T-helper 2 cell treated with Interferon-gamma antibody and Interleukin-4, amounts not matched to agents 5 μg/mL and 100 μg/mL, for 36 hours (primary cell): ENCODE measurements at regions not wholly inside any gene's neighbourhood (a gene's known extent, or its start where the extent isn't known, plus 50 kb on each side); places are given as distances from the start of the nearest gene placed in this dataset.
"Not testable (repeated sequence)": the region's sequence is repeated elsewhere in the genome, so short reads cannot be mapped to it uniquely, and the experiment has no call there.

Experiments used
- DNase-seq: peaks from one replicate; pipeline ENCODE4 v3.0.0; 2021; ENCODE audit warnings: low spot score
- H3K27ac Mint-ChIP-seq: one replicate; pipeline ENCODE4 v1.8.0; 2021; ENCODE audit warnings: mild to moderate bottlenecking, mixed read lengths
- H3K27me3 Mint-ChIP-seq: one replicate; pipeline ENCODE4 v1.8.0; 2021; ENCODE audit warnings: low read depth, mixed read lengths
- H3K36me3 Mint-ChIP-seq: one replicate; pipeline ENCODE4 v1.8.0; 2021; ENCODE audit warnings: low read depth, mixed read lengths
- H3K4me1 Mint-ChIP-seq: one replicate; pipeline ENCODE4 v1.8.0; 2021; ENCODE audit warnings: low read depth, mixed read lengths
- H3K4me3 Mint-ChIP-seq: one replicate; pipeline ENCODE4 v1.8.0; 2022; ENCODE audit warnings: mild to moderate bottlenecking, moderate library complexity, mixed read lengths
- H3K9me3 Mint-ChIP-seq: one replicate; pipeline ENCODE4 v1.8.0; 2021; ENCODE audit warnings: mixed read lengths

DNA sequence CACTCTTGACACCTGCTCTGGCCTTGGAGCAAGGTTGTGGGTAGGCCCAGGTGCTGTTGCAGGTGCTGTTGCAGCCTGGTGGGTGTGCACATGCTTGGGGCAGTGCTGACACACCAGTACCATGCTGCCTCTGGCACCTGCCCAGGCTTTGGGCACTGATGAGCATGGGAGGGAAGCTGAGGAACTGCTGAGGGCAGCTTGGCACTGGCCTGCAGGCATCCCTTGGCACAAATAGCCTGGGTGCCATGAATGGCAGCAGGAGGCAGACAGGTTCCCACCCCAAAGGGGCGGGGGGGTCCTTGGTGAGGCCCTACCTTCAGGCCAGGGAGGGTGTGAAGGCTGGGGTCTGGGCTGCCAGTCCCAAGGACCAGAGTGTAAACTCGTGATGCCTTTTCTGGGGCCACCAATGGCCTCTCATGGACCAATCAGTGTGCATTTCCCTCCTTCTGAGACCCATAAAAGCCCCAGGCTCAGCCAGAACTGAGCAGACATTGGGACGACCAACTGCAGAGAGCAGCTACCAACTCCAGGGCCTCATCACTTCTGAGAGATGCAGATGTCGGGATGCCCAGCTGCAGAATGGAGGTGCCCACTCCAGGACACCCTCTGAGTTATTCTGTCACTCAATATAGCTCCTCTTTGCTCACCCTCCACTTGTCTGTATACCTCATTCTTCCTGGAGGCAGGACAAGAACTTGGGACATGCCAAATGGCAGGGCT is 547.4 kb downstream of the ZWINT start:
- H3K9me3 Mint-ChIP-seq: peaks cover 10% of the 10 kb centered on the region
- H3K36me3 Mint-ChIP-seq: no peaks in the 10 kb centered on the region
- DNase-seq: no peak
- H3K4me3 Mint-ChIP-seq: no peak overlapping the region
- H3K27ac Mint-ChIP-seq: no peak overlapping the region
- H3K4me1 Mint-ChIP-seq: no peaks in the 10 kb centered on the region
- H3K27me3 Mint-ChIP-seq: no peaks in the 10 kb centered on the region

GRCh38 chr10:55803055-55803454 is 558.0 kb downstream of the ZWINT start:
- Mint-ChIP-seq H3K9me3 (peaks cover 22% of the 10 kb centered on the region), H3K4me1 (no peaks in the 10 kb centered on the region), H3K4me3 (no peak overlapping the region), H3K36me3 (no peaks in the 10 kb centered on the region), H3K27me3 (no peaks in the 10 kb centered on the region), H3K27ac (no peak overlapping the region)
- DNase-seq: no peak

- Mint-ChIP-seq H3K27ac (no peak overlapping the region), H3K4me3 (no peak overlapping the region), H3K36me3 (no peaks in the 10 kb centered on the region), H3K27me3 (no peaks in the 10 kb centered on the region), H3K4me1 (no peaks in the 10 kb centered on the region), H3K9me3 (peaks cover 22% of the 10 kb centered on the region)
- no peak for DNase-seq
These were observed 559.8 kb downstream of the ZWINT start for GRCh38 chr10:55801353-55801661.

GRCh38 chr10:55800602-55801352 is 560.3 kb downstream of the ZWINT start:
- Mint-ChIP-seq H3K9me3 (peaks cover 22% of the 10 kb centered on the region), H3K27ac (no peak overlapping the region), H3K4me3 (no peak overlapping the region), H3K36me3 (no peaks in the 10 kb centered on the region), H3K27me3 (no peaks in the 10 kb centered on the region), H3K4me1 (no peaks in the 10 kb centered on the region)
- DNase-seq: no peak

GRCh38 chr10:55793024-55793423 is 568.0 kb downstream of the ZWINT start:
- Mint-ChIP-seq H3K36me3 (no peaks in the 10 kb centered on the region), H3K4me1 (no peaks in the 10 kb centered on the region), H3K27ac (no peak overlapping the region), H3K27me3 (no peaks in the 10 kb centered on the region), H3K9me3 (peaks cover 10% of the 10 kb centered on the region), H3K4me3 (no peak overlapping the region)
- DNase-seq: no peak

- H3K9me3 Mint-ChIP-seq: peaks cover 16% of the 10 kb centered on the region
- DNase-seq, H3K27me3 Mint-ChIP-seq, H3K4me3 Mint-ChIP-seq, H3K27ac Mint-ChIP-seq, H3K4me1 Mint-ChIP-seq, H3K36me3 Mint-ChIP-seq: not testable (repeated sequence)
These were observed 570.8 kb downstream of the ZWINT start for GRCh38 chr10:55790276-55790675.

GRCh38 chr10:55786461-55787050 is 574.5 kb downstream of the ZWINT start:
- Mint-ChIP-seq H3K4me1 (no peaks in the 10 kb centered on the region), H3K9me3 (peaks cover 16% of the 10 kb centered on the region), H3K4me3 (no peak overlapping the region), H3K27ac (no peak overlapping the region), H3K36me3 (no peaks in the 10 kb centered on the region), H3K27me3 (no peaks in the 10 kb centered on the region)
- DNase-seq: no peak

- Mint-ChIP-seq H3K9me3 (peaks cover 19% of the 10 kb centered on the region), H3K27ac (no peak overlapping the region), H3K27me3 (no peaks in the 10 kb centered on the region), H3K36me3 (no peaks in the 10 kb centered on the region), H3K4me3 (no peak overlapping the region), H3K4me1 (no peaks in the 10 kb centered on the region)
- DNase-seq: no peak
These were observed 578.9 kb downstream of the ZWINT start for GRCh38 chr10:55782181-55782580.

DNA sequence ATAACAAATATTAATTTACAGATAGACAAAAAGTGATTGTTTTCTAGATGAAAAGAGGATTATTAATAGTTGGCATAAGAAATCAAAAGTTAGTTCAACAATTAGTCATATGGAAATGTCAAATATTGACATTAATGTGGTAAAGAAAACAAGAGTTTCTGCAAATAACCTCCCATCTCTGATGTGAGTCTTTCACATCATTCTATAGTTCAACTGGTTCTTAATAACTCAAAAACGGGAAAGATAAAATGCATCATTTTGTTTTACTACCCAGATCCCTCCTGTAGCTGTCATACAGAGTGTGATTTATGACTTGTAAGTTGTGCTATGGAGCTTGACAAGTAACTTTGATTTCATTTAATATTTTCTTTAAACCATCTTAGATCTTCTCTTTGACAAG is 594.8 kb downstream of the ZWINT start:
- H3K9me3 Mint-ChIP-seq: peaks cover 10% of the 10 kb centered on the region
- no peaks in the 10 kb centered on the region for H3K36me3 Mint-ChIP-seq
- no peaks in the 10 kb centered on the region for H3K4me1 Mint-ChIP-seq
- no peaks in the 10 kb centered on the region for H3K27me3 Mint-ChIP-seq
- no peak for DNase-seq
- H3K4me3 Mint-ChIP-seq: no peak overlapping the region
- H3K27ac Mint-ChIP-seq: no peak overlapping the region

DNA sequence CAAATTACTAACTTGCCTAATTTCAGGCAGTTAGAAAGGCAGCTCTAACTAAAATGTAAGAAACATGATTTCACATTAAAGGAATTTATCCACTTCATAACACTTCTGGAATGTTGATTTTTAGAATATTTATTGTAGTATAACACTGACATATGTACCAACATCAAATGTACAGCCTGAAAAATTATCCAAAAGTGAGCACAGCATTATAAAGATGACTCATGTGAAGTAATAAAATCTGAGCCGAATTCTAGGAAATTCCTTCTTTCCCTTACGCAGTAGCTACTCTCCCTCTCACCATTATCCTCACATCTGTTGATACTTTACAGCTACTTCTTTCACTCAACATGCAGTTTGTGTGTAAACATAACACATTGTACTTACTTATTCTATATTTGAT is 610.6 kb downstream of the ZWINT start:
- DNase-seq: no peak
- no peaks in the 10 kb centered on the region for H3K27me3 Mint-ChIP-seq
- no peak overlapping the region for H3K4me3 Mint-ChIP-seq
- H3K9me3 Mint-ChIP-seq: peaks cover 10% of the 10 kb centered on the region
- H3K36me3 Mint-ChIP-seq: no peaks in the 10 kb centered on the region
- no peaks in the 10 kb centered on the region for H3K4me1 Mint-ChIP-seq
- H3K27ac Mint-ChIP-seq: no peak overlapping the region

GRCh38 chr10:55747244-55747643 is 613.8 kb downstream of the ZWINT start:
- no peak for DNase-seq
- no peaks in the 10 kb centered on the region for H3K27me3 Mint-ChIP-seq
- peaks cover 7% of the 10 kb centered on the region for H3K9me3 Mint-ChIP-seq
- H3K27ac Mint-ChIP-seq: no peak overlapping the region
- H3K36me3 Mint-ChIP-seq: no peaks in the 10 kb centered on the region
- H3K4me3 Mint-ChIP-seq: no peak overlapping the region
- no peaks in the 10 kb centered on the region for H3K4me1 Mint-ChIP-seq

GRCh38 chr10:55746002-55746401 is 615.1 kb downstream of the ZWINT start:
- H3K4me3 Mint-ChIP-seq: no peak overlapping the region

GRCh38 chr10:55742487-55742886 is 618.6 kb downstream of the ZWINT start:
- no peaks in the 10 kb centered on the region for H3K27me3 Mint-ChIP-seq
- DNase-seq: no peak

More at GRCh38 chr10:55746002-55746401, 615.1 kb downstream of the ZWINT start:
- Mint-ChIP-seq H3K36me3 (no peaks in the 10 kb centered on the region), H3K27me3 (no peaks in the 10 kb centered on the region), H3K27ac (no peak overlapping the region), H3K4me1 (no peaks in the 10 kb centered on the region), H3K9me3 (peaks cover 7% of the 10 kb centered on the region)
- no peak for DNase-seq

DNA sequence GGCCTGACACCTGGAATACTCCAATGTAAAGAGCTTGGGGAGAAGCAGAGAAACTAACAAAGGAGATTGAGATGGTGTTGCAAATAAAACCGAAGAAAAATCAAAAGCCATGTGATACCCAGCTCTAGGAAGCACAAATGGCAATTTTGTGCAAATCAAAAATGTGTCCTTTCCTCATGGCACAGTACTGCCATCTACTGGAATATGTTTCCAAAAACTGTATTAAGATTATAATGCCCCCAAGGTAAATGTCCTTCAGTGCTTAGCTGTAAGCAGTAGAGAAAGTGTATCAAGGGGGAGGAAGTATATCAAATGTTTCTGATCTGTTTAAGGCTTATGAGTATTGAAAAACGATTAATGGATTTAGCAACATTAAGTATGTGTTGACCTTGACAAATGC is 620.3 kb downstream of the ZWINT start:
- H3K27ac Mint-ChIP-seq, H3K9me3 Mint-ChIP-seq, H3K27me3 Mint-ChIP-seq, H3K4me3 Mint-ChIP-seq, H3K4me1 Mint-ChIP-seq, H3K36me3 Mint-ChIP-seq, DNase-seq: not testable (repeated sequence)

More at GRCh38 chr10:55742487-55742886, 618.6 kb downstream of the ZWINT start:
- H3K36me3 Mint-ChIP-seq: no peaks in the 10 kb centered on the region
- H3K9me3 Mint-ChIP-seq: no peaks in the 10 kb centered on the region
- H3K27ac Mint-ChIP-seq: no peak overlapping the region
- H3K4me3 Mint-ChIP-seq: no peak overlapping the region
- H3K4me1 Mint-ChIP-seq: no peaks in the 10 kb centered on the region
